Adrenal gland (tissue), 5 donors: ENCODE measurements at regions not wholly inside any gene's neighbourhood (a gene's known extent, or its start where the extent isn't known, plus 50 kb on each side); places are given as distances from the start of the nearest gene placed in this dataset.

Experiments
- CTCF ChIP-seq, 6 experiments: fragments of 450-650 bp in 4 of 6; fragments of 200-600 bp in 2 of 6; sonication (generic) in 1 of 6; IDR thresholded peaks; 1 replicate in 5 of 6; 2 replicates in 1 of 6; pipeline versions ENCODE4 v1.5.1 to v1.8.0; 2016 to 2021; ENCODE audit warnings: antibody characterized with exemption in 6 of 6, mild to moderate bottlenecking in 2 of 6, moderate library complexity in 1 of 6
- POLR2A ChIP-seq, 2 donors: fragments of 450-650 bp; IDR thresholded peaks; one replicate each; pipeline ENCODE4 v1.6.1; 2017; ENCODE audit warnings: antibody characterized with exemption in 2 of 2, mild to moderate bottlenecking in 2 of 2, moderate library complexity in 1 of 2
- donor health status: DM: no; HTN: no; CAD: no.

GRCh38 chr10:131500181-131500580, 188.7 kb upstream of the TCERG1L start:
- TF ChIP-seq CTCF (IDR thresholded peaks at IDR 0.05) (no peak), POLR2A (IDR thresholded peaks at IDR 0.05) (no peak)
